CD14-positive monocyte (primary cell): ENCODE measurements at regions not wholly inside any gene's neighbourhood (a gene's known extent, or its start where the extent isn't known, plus 50 kb on each side); places are given as distances from the start of the nearest gene placed in this dataset.

ENCODE experiments used
- DNase-seq, 3 donors: peaks; one replicate each; pipeline ENCODE4 v3.0.0-alpha.2; 2011 to 2022
- H2AFZ ChIP-seq: 2 replicates; pipeline ENCODE4 v1.6.0; 2012; ENCODE audit warnings: mild to moderate bottlenecking, low read depth, low read length, inconsistent platforms; ENCODE audit not compliant: insufficient read depth, poor library complexity, severe bottlenecking
- H3K27ac ChIP-seq, 2 donors: 1 replicate in 1 of 2; 2 replicates in 1 of 2; pipeline ENCODE4 v1.5.1; 2012 to 2013; ENCODE audit warnings: low read length in 2 of 2, control low read depth in 1 of 2, inconsistent platforms in 1 of 2, low read depth in 1 of 2, mild to moderate bottlenecking in 1 of 2
- H3K27me3 ChIP-seq, 2 donors: one replicate each; pipeline versions ENCODE4 v1.6.0 to v1.6.1; 2011 to 2013; ENCODE audit warnings: low read length in 2 of 2; ENCODE audit not compliant: control insufficient read depth in 2 of 2, insufficient read depth in 2 of 2
- H3K36me3 ChIP-seq, 2 donors: replicated peaks in 1 of 2; 1 replicate in 1 of 2; 2 replicates in 1 of 2; pipeline versions ENCODE4 v1.5.1 to v1.6.1; 2012 to 2013; ENCODE audit warnings: low read length in 2 of 2, control low read depth in 1 of 2, inconsistent platforms in 1 of 2, mild to moderate bottlenecking in 1 of 2; ENCODE audit not compliant: insufficient read depth in 2 of 2, control insufficient read depth in 1 of 2
- H3K4me1 ChIP-seq, 2 donors: 1 replicate in 1 of 2; 2 replicates in 1 of 2; pipeline versions ENCODE4 v1.5.1 to v1.6.1; 2012 to 2013; ENCODE audit warnings: low read length in 2 of 2, control low read depth in 1 of 2, inconsistent platforms in 1 of 2, mild to moderate bottlenecking in 1 of 2, moderate library complexity in 1 of 2; ENCODE audit not compliant: insufficient read depth in 2 of 2, control insufficient read depth in 1 of 2
- H3K4me2 ChIP-seq: replicated peaks from 2 replicates; pipeline ENCODE3; 2012; ENCODE audit warnings: low read length, moderate library complexity, mild to moderate bottlenecking; ENCODE audit not compliant: poor library complexity, severe bottlenecking; ENCODE audit errors: extremely low read depth
- H3K4me3 ChIP-seq, 3 experiments: fragments of 200-600 bp in 1 of 3; sonication (generic) in 1 of 3; replicated peaks in 1 of 3; 1 replicate in 2 of 3; 2 replicates in 1 of 3; pipeline ENCODE4 v1.5.1; 2011 to 2013; ENCODE audit warnings: low read length in 3 of 3, mild to moderate bottlenecking in 3 of 3, control low read depth in 2 of 3, low read depth in 2 of 3, inconsistent platforms in 1 of 3, moderate library complexity in 1 of 3
- H3K79me2 ChIP-seq: 2 replicates; pipeline ENCODE4 v1.6.0; 2012; ENCODE audit warnings: mild to moderate bottlenecking, control low read depth, inconsistent platforms, low read length, moderate library complexity; ENCODE audit not compliant: insufficient read depth
- H3K9ac ChIP-seq: 2 replicates; pipeline ENCODE4 v1.6.0; 2017; ENCODE audit warnings: low read length, mild to moderate bottlenecking; ENCODE audit not compliant: insufficient read depth, poor library complexity, severe bottlenecking
- H3K9me3 ChIP-seq, 2 donors: replicated peaks in 1 of 2; 1 replicate in 1 of 2; 2 replicates in 1 of 2; pipeline versions ENCODE4 v1.5.1 to v1.6.1; 2012 to 2013; ENCODE audit warnings: low read length in 2 of 2, control low read depth in 1 of 2; ENCODE audit not compliant: control insufficient read depth in 1 of 2, insufficient read depth in 1 of 2
- H4K20me1 ChIP-seq: 2 replicates; pipeline ENCODE4 v1.6.0; 2012; ENCODE audit warnings: mild to moderate bottlenecking, low read length, control low read depth, moderate library complexity; ENCODE audit not compliant: insufficient read depth
- H3K27ac Mint-ChIP-seq, 7 donors: one replicate each; pipeline ENCODE4 v1.8.0; 2020; ENCODE audit warnings: mild to moderate bottlenecking in 7 of 7, mixed read lengths in 7 of 7, moderate library complexity in 6 of 7, inconsistent platforms in 2 of 7
- H3K27me3 Mint-ChIP-seq, 3 donors: one replicate each; pipeline ENCODE4 v1.8.0; 2021 to 2022; ENCODE audit warnings: low read depth in 3 of 3, mild to moderate bottlenecking in 3 of 3, mixed read lengths in 3 of 3, moderate library complexity in 3 of 3, inconsistent platforms in 1 of 3
- H3K36me3 Mint-ChIP-seq, 2 donors: one replicate each; pipeline ENCODE4 v1.8.0; 2020; ENCODE audit warnings: mixed read lengths in 2 of 2, inconsistent platforms in 1 of 2, mild to moderate bottlenecking in 1 of 2
- H3K4me1 Mint-ChIP-seq: one replicate; pipeline ENCODE4 v1.8.0; 2020; ENCODE audit warnings: mild to moderate bottlenecking, mixed read lengths
- H3K4me3 Mint-ChIP-seq, 2 donors: one replicate each; pipeline ENCODE4 v1.8.0; 2020; ENCODE audit warnings: mild to moderate bottlenecking in 2 of 2, mixed read lengths in 2 of 2, moderate library complexity in 1 of 2
- H3K9me3 Mint-ChIP-seq, 7 donors: one replicate each; pipeline ENCODE4 v1.8.0; 2020 to 2022; ENCODE audit warnings: mixed read lengths in 7 of 7, mild to moderate bottlenecking in 6 of 7, moderate library complexity in 6 of 7, inconsistent platforms in 2 of 7
- CTCF ChIP-seq: fragments of 200-600 bp; IDR thresholded peaks from one replicate; pipeline ENCODE4 v1.8.0; 2022; ENCODE audit warnings: antibody characterized with exemption, mild to moderate bottlenecking
- WGBS: methylation state at CpG from one replicate; pipeline ENCODE4 v1.1.5; 2013; ENCODE audit warnings: missing lambda C conversion rate; ENCODE audit not compliant: insufficient coverage; 5-methylcytosine and 5-hydroxymethylcytosine counted together
- intact Hi-C, 2 donors: fragments of 100-400 bp; cut with micrococcal nuclease; formaldehyde crosslinking; loops; one replicate each; pipeline versions ENCODE4 v1.15.0 to v1.15.1; 2023

DNA sequence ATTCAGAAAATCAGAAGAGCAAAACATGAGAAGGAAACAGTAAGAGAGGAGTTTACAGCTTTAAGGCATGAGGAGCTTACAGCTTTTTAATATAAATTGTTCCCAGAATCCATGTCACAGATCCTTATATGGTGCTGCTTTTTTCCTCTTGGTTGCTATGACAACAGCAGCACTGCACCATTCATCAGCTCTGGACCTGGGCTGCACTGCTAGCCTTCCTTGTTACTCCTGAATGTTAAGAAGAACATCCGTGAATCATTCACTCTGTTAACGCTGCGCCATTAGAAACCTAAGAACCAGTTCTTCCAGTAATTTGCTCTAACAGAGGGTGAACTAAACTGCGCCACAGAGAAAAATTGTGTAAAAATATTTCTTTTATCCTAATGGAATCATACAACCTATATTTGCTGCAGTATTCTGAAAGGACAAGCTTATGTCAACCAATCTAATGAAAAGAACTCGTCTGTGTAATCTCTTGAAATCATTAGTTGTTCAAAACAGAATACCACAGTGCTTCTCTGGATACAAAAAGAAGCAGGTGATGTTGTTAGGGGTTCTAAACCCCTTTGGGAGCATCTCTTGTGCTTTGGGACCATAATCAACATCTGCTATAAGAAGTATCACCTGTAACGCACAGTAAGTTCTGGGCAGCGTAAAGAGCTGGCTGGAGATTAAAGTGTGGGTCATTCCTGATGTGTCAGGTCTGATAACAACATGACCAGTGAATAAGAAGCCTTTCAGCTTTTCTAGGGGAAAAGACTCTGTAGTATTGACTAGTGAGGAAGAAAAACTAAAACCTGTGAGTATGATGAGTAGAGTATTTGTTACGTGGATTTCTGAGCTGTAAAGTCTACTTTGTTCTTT lies 151.2 kb downstream of the TANC2 start:
- no peak overlapping the region for H2AFZ ChIP-seq
- Mint-ChIP-seq H3K27ac (no peak overlapping the region), H3K27me3 (peaks cover 0 to 1% (median 0%) of the 10 kb centered on the region in 3 donors), H3K36me3 (no peaks in the 10 kb centered on the region), H3K9me3 (no peaks in the 10 kb centered on the region), H3K4me3 (no peak overlapping the region), H3K4me1 (no peaks in the 10 kb centered on the region)
- TF ChIP-seq CTCF, result no peak
- 100% methylated on average over 2 of the region's 8 CpGs for WGBS
- H3K9ac ChIP-seq, result no peak overlapping the region
- H3K4me3 ChIP-seq, result no peak overlapping the region
- H3K27ac ChIP-seq, result no peak overlapping the region
- H3K27me3 ChIP-seq, result no peaks in the 10 kb centered on the region
- no peaks in the 10 kb centered on the region for H4K20me1 ChIP-seq
- H3K4me2 ChIP-seq, result no peak overlapping the region
- DNase-seq, result no peak
- H3K9me3 ChIP-seq, result no peaks in the 10 kb centered on the region
- no peaks in the 10 kb centered on the region for H3K79me2 ChIP-seq
- intact Hi-C loops, result loop anchor here in 1 of 2 donors (10.0 kb wide), 1 partner anchor 288 kb away; no protein-coding TSS in a partner anchor
- no peaks in the 10 kb centered on the region for H3K4me1 ChIP-seq
- H3K36me3 ChIP-seq, result no peaks in the 10 kb centered on the region

- Histone ChIP-seq H3K4me2 (no peak overlapping the region), H3K27ac (no peak overlapping the region), H3K36me3 (no peaks in the 10 kb centered on the region), H3K9me3 (no peaks in the 10 kb centered on the region), H3K4me1 (no peaks in the 10 kb centered on the region), H3K4me3 (no peak overlapping the region), H3K79me2 (no peaks in the 10 kb centered on the region), H3K9ac (no peak overlapping the region), H3K27me3 (no peaks in the 10 kb centered on the region), H2AFZ (no peak overlapping the region), H4K20me1 (no peaks in the 10 kb centered on the region)
- Mint-ChIP-seq H3K4me3 (no peak overlapping the region), H3K27ac (no peak overlapping the region), H3K36me3 (no peaks in the 10 kb centered on the region), H3K9me3 (no peaks in the 10 kb centered on the region), H3K4me1 (peaks cover 5% of the 10 kb centered on the region), H3K27me3 (peaks cover 0 to 1% (median 0%) of the 10 kb centered on the region in 3 donors)
- intact Hi-C loops, result no loop called here
- WGBS, result no CpG with 5 or more reads among the region's 2 CpGs
- no peak for TF ChIP-seq CTCF
- DNase-seq, result no peak
Observed at GRCh38 chr17:63120406-63120805, 154.4 kb downstream of the TANC2 start.
